Activated CD8-positive, alpha-beta T cell treated with anti-CD3 and anti-CD28 coated beads for 36 hours (primary cell): ENCODE measurements at regions not wholly inside any gene's neighbourhood (a gene's known extent, or its start where the extent isn't known, plus 50 kb on each side); places are given as distances from the start of the nearest gene placed in this dataset.
"Not testable (repeated sequence)": the region's sequence is repeated elsewhere in the genome, so short reads cannot be mapped to it uniquely, and the experiment has no call there.

Source experiments
- ATAC-seq: fragments of 200-7000 bp; cut with Tn5 transposase; one replicate; pipeline ENCODE4 v1.10.0; 2021; ENCODE audit warnings: mild to moderate bottlenecking, moderate library complexity
- CTCF ChIA-PET: fragments of 350-600 bp; sonication (Branson Sonifier 250); formaldehyde crosslinking; loops from one replicate; lab custom pipeline; 2021; ENCODE audit warnings: antibody characterized with exemption; lab: Charles Lee
- POLR2A ChIA-PET: fragments of 350-600 bp; sonication (Branson Sonifier 250); formaldehyde crosslinking; loops from one replicate; lab custom pipeline; 2021; ENCODE audit warnings: antibody characterized with exemption; lab: Charles Lee
- DNase-seq: peaks from one replicate; pipeline ENCODE4 v3.0.0-alpha.2; 2020
- H3K27ac Mint-ChIP-seq: one replicate; pipeline ENCODE4 v1.8.0; 2021; ENCODE audit warnings: mild to moderate bottlenecking, mixed read lengths
- H3K27me3 Mint-ChIP-seq: one replicate; pipeline ENCODE4 v1.8.0; 2021; ENCODE audit warnings: mixed read lengths
- H3K36me3 Mint-ChIP-seq: one replicate; pipeline ENCODE4 v1.8.0; 2021; ENCODE audit warnings: low read depth, mixed read lengths
- H3K4me1 Mint-ChIP-seq: one replicate; pipeline ENCODE4 v1.8.0; 2021; ENCODE audit warnings: low read depth, mixed read lengths
- H3K4me3 Mint-ChIP-seq: one replicate; pipeline ENCODE4 v1.8.0; 2021; ENCODE audit warnings: mild to moderate bottlenecking, moderate library complexity, mixed read lengths
- H3K9me3 Mint-ChIP-seq: one replicate; pipeline ENCODE4 v1.8.0; 2021; ENCODE audit warnings: mixed read lengths
- intact Hi-C: fragments of 100-400 bp; cut with micrococcal nuclease; formaldehyde crosslinking; loops from one replicate; pipeline ENCODE4 v1.10.0; 2022
- TF ChIP-seq, protein P1 (sequence below): fragments of 200-600 bp; IDR thresholded peaks from one replicate; pipeline ENCODE4 v1.8.0; 2022; ENCODE audit warnings: antibody characterized with exemption, mild to moderate bottlenecking

DNA sequence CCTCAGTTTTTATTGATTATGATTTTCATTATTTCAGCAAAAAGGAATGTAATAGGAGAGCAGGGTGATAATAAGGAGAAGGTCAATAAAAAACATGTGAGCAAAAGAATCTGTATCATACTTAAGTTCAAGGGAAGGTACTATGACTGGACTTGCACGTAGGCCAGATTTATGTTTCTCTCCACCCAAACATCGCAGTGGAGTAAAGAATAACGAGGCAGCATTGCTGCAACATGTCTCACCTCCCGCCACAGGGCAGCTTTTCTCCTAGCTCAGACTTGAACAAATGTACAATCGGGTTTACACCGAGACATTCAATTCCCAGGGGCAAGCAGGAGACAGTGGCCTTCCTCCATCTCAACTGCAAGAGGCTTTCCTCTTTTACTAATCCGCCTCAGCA lies 155.7 kb upstream of the ALDH3B2 start:
- H3K27ac Mint-ChIP-seq, H3K9me3 Mint-ChIP-seq, H3K4me1 Mint-ChIP-seq, H3K4me3 Mint-ChIP-seq, intact Hi-C loops, CTCF ChIA-PET, H3K36me3 Mint-ChIP-seq, POLR2A ChIA-PET, ATAC-seq, DNase-seq: not testable (repeated sequence)
- peaks cover 34% of the 10 kb centered on the region for H3K27me3 Mint-ChIP-seq

DNA sequence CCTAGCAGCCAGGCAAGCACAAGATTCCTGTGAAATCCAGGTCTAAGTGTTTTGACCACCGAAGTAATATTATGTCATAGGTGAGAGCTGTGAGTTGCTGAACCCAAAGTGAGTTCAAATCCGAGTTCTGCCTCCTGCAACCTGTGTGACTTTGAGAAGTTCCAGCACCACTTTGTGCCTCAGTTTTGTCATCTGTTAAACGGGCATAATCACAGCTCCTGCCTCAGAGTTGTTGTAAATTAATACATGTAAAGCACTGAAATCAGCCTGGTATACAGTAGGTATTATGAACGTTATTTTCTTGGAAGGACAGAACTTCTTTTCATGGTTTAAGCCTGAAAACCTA lies 152.5 kb upstream of the ALDH3B2 start:
- intact Hi-C loops, CTCF ChIA-PET, ATAC-seq, H3K27ac Mint-ChIP-seq, POLR2A ChIA-PET, H3K36me3 Mint-ChIP-seq, H3K4me3 Mint-ChIP-seq, H3K4me1 Mint-ChIP-seq, H3K9me3 Mint-ChIP-seq, DNase-seq: not testable (repeated sequence)
- peaks cover 38% of the 10 kb centered on the region for H3K27me3 Mint-ChIP-seq

DNA sequence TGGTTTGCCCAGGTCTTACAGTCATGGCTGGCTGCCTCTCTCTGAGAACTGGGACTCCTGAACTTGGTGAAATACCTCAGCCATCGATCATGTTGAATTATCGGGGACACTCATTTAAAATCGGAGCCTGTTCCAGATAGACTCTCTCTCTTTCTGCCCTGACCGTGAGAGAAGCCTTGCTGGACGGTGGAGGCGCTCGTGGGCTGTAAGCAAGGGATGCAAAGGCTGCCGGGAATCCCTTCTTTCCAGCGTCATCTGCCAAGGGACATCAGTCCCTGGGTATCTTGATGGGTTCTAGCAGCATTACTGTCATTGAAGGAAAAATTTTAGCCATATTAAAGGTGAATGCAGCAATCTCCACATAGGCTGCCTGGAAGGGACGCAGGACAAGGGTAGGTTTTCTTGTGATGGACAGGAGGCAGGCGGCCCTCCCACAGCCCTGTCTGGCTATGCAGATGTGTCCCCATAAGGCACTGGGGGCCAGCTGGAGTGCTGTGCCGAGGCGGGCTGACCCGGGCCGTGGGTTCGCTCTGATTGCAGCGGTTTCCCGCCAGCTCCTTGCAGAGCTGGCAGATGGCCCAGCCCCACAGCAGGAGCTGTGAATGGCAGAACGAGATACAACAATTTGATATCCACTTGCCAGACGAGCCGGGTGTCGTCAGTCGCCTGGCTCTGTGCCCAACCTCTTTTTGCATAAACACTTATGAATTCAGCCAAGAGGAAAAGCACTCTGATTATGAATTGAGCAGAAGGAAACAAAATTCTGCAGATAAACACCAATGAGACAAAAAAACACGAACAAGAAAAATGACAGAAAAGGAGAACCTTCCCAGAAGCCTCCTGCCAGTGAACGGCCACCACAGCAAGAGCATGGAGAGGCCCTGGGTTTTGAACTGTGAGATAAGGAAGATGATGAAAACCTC lies 151.9 kb upstream of the ALDH3B2 start:
- intact Hi-C loops, CTCF ChIA-PET: not testable (repeated sequence)

DNA sequence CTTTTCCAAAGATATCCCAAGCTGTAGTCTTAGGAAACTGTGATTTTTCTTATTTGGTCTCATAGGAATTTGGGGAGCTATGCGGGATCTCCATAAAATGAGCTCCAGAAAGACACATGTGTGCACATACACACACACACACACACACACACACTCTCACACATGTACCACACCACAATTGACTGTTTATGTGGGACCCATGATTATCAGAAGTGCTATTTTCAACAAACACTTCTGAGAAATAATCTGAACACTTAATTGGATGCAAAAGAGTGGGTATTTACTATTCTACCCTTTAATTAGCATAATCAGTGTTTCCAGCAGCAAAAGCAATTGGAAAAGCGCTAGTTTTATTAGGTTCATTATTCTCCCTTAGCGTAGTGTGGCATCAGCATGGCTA lies 150.4 kb upstream of the ALDH3B2 start:
- intact Hi-C loops, H3K27ac Mint-ChIP-seq, H3K4me1 Mint-ChIP-seq, H3K9me3 Mint-ChIP-seq, ATAC-seq, H3K36me3 Mint-ChIP-seq, POLR2A ChIA-PET, CTCF ChIA-PET, DNase-seq, H3K4me3 Mint-ChIP-seq: not testable (repeated sequence)
- H3K27me3 Mint-ChIP-seq: peaks cover 38% of the 10 kb centered on the region

More for the DNA sequence above, 151.9 kb upstream of the ALDH3B2 start:
- H3K4me1 Mint-ChIP-seq, H3K36me3 Mint-ChIP-seq, POLR2A ChIA-PET, DNase-seq, ATAC-seq, H3K27ac Mint-ChIP-seq, H3K4me3 Mint-ChIP-seq, H3K9me3 Mint-ChIP-seq: not testable (repeated sequence)
- peaks cover 38% of the 10 kb centered on the region for H3K27me3 Mint-ChIP-seq

DNA sequence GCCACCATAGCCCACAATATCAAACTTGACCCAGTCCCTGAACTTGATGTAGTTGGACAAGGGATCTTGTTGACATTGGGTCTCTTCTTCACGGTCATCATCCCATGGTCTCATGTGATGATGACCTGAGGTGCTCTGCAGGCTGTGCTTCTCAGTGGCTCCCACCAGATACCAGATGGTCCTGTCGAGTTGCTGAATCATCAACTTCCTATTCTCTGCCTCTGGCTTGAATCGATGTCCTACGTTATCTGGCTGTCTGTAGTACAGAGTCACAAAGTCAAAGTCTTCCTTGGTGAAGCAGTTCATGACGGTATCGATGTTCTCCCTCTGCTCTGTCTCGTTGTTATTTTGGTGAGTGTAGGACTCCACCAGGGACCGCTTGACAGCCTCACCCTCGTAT lies 145.7 kb upstream of the ALDH3B2 start:
- ChIA-PET POLR2A (no interaction called here), CTCF (no interaction called here)
- TF ChIP-seq, protein P1, sequence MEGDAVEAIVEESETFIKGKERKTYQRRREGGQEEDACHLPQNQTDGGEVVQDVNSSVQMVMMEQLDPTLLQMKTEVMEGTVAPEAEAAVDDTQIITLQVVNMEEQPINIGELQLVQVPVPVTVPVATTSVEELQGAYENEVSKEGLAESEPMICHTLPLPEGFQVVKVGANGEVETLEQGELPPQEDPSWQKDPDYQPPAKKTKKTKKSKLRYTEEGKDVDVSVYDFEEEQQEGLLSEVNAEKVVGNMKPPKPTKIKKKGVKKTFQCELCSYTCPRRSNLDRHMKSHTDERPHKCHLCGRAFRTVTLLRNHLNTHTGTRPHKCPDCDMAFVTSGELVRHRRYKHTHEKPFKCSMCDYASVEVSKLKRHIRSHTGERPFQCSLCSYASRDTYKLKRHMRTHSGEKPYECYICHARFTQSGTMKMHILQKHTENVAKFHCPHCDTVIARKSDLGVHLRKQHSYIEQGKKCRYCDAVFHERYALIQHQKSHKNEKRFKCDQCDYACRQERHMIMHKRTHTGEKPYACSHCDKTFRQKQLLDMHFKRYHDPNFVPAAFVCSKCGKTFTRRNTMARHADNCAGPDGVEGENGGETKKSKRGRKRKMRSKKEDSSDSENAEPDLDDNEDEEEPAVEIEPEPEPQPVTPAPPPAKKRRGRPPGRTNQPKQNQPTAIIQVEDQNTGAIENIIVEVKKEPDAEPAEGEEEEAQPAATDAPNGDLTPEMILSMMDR: no peak
- Mint-ChIP-seq H3K4me1 (no peaks in the 10 kb centered on the region), H3K9me3 (no peaks in the 10 kb centered on the region), H3K27me3 (peaks cover 17% of the 10 kb centered on the region), H3K4me3 (no peak overlapping the region), H3K27ac (no peak overlapping the region), H3K36me3 (no peaks in the 10 kb centered on the region)
- intact Hi-C loops: no loop called here
- no peak for ATAC-seq
- no peak for DNase-seq

DNA sequence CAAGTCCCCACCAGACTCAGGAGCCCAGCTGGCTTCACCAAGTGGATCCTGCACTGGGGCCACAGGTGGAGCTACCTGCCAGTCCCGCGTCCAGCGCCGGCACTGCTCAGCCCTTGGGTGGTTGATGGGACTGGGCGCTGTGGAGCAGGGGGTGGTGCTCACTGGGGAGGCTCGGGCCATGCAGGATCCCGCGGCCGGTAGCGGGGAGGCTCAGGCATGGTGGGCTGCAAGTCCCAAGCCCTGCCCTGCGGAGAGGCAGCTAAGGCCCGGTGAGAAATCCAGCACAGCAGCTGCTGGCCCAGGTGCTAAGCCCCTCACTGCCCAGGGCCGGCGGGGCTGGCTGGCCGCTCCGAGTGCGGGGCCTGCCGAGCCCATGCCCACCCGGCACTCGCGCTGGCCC lies 143.1 kb upstream of the ALDH3B2 start:
- POLR2A ChIA-PET, H3K9me3 Mint-ChIP-seq, ATAC-seq, DNase-seq, H3K4me1 Mint-ChIP-seq, H3K27ac Mint-ChIP-seq, H3K36me3 Mint-ChIP-seq, intact Hi-C loops, CTCF ChIA-PET, H3K4me3 Mint-ChIP-seq: not testable (repeated sequence)
- peaks cover 10% of the 10 kb centered on the region for H3K27me3 Mint-ChIP-seq

DNA sequence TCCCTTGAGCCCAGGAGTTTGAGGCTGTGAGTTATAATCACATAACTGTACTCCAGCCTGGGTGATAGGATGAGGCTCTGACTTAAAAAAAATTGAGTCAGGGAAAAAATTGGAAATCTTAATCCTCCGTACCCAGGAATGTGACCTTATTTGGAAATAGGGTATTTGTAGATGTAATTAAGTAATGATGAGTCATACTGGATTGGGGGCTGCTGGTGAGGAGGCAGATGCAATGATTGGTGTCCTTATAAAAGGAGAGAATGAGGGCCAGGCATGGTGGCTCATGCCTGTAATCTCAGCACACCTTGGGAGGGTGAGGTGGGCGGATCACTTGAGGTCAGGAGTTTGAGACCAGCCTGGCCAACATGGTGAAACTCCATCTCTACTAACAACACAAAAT lies 134.9 kb upstream of the ALDH3B2 start:
- POLR2A ChIA-PET, H3K4me3 Mint-ChIP-seq, H3K27ac Mint-ChIP-seq, H3K9me3 Mint-ChIP-seq, H3K27me3 Mint-ChIP-seq, H3K4me1 Mint-ChIP-seq, H3K36me3 Mint-ChIP-seq, CTCF ChIA-PET, DNase-seq, ATAC-seq, intact Hi-C loops: not testable (repeated sequence)

DNA sequence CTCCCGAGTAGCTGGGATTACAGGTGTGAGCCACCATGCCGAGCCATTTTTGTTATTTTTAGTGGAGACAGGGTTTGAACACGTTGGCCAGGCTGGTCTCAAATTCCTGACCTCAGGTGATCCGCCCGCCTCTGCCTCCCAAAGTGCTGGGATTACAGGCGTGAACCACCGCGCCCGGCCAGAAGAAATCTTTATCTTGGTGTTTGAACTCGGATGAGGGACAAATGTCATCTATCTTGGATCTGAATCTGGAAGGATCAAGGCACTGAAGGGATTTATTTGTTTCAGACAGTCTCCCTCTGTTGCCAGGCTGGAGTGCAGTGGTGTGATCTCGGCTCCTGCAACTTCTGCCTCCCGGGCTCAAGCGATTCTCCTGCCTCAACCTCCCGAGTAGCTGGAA lies 133.5 kb upstream of the ALDH3B2 start:
- intact Hi-C loops, ATAC-seq, H3K27me3 Mint-ChIP-seq, POLR2A ChIA-PET, H3K9me3 Mint-ChIP-seq, H3K27ac Mint-ChIP-seq, DNase-seq, H3K4me3 Mint-ChIP-seq, H3K36me3 Mint-ChIP-seq: not testable (repeated sequence)
- CTCF ChIA-PET: interaction anchor here (0.7 kb wide), 1 partner anchor 148 kb away, joined by 3 read pairs; no protein-coding TSS in a partner anchor
- H3K4me1 Mint-ChIP-seq: peaks cover 17% of the 10 kb centered on the region

DNA sequence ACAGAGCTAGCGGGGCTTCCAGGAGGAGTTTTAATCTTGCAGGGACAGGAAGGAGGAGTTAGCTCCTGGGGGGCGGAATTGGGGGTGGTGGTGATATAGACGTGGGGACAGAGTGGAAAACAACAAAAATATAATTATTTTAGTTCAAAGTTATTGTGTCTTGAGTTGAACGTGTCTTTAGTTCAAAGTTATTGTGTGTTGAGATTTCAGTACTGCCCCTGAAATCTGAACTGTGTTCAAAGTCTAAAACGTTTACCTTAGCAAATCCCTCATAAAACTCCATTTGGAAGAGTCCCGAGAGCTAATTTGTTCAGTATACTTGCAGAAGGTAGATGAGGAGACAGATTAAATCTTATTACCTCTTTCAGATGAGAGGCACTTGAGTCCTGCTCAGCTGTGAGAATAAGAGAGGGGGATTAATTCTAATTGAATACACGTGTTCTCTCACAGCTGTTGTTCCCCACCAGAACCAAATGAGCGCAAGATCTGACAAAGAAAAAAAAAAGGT lies 132.4 kb upstream of the ALDH3B2 start:
- H3K36me3 Mint-ChIP-seq, H3K9me3 Mint-ChIP-seq, ATAC-seq, POLR2A ChIA-PET, H3K27ac Mint-ChIP-seq, DNase-seq, CTCF ChIA-PET, H3K27me3 Mint-ChIP-seq, intact Hi-C loops: not testable (repeated sequence)
- Mint-ChIP-seq H3K4me3 (peak overlapping the region; percentile 89), H3K4me1 (peaks cover 21% of the 10 kb centered on the region)

DNA sequence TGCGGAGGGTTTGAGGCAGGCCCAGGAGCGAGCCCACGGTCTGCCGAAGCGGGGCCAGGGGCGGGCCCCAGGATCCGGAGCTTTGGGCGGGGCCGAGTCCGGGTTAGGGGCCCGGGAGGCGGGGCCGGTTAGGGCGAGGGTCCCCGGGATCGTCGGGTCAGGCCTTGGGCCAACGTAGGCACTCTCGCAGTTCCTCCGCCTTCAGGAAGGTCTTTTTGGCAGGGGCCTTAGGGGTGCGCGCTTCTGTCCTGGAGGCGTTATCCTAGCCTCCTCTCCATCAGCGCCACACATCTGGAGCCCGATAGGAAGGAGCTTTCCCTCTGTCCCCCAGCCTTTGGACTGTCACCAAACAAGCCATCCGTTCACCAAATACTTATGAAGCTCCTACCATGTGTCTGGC lies 131.8 kb upstream of the ALDH3B2 start:
- Mint-ChIP-seq H3K4me1 (peaks cover 21% of the 10 kb centered on the region), H3K4me3 (peak overlapping the region; percentile 89), H3K27ac (peak overlapping the region; percentile 97)
- ATAC-seq, DNase-seq, H3K36me3 Mint-ChIP-seq, H3K9me3 Mint-ChIP-seq, intact Hi-C loops, H3K27me3 Mint-ChIP-seq: not testable (repeated sequence)
- ChIA-PET CTCF (interaction anchor here (1.2 kb wide), 1 partner anchor 14 kb away, joined by 5 read pairs; no protein-coding TSS in a partner anchor), POLR2A (interaction anchor here (0.6 kb wide), 1 partner anchor 15 kb away, joined by 3 read pairs; no protein-coding TSS in a partner anchor)
